ENCODE measurements at regions not wholly inside any gene's neighbourhood (a gene's known extent, or its start where the extent isn't known, plus 50 kb on each side); places are given as distances from the start of the nearest gene placed in this dataset.

DNA sequence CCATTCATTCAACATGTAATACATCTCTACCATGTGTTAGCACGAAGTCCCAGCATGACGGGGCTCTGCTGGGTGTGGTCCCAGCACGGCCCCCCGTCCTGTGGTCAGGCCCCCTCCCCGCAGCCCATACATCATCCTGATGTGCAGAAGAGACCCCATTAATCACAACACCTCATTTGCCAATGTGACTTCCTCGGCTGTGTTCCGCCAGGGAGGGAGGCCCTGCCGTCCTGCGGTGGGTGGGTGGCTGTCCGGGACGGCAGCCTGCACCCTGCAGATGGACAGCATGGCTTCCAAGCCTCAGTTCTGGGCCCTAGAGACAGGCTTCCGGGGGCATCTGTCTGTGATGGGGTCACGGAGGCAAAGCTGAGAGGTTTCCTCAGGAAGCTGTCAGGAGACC lies 254.0 kb downstream of the CYP26B1 start:
- Histone ChIP-seq H3F3A (ENCODE audit: insufficient read depth, low read depth) (no peaks in the 10 kb centered on the region), H3K27ac (no peak overlapping the region), H3K9me2 (ENCODE audit: insufficient read depth) (no peaks in the 10 kb centered on the region), H3K9me3 (ENCODE audit: insufficient read depth, low read depth) (no peaks in the 10 kb centered on the region), H3K4me3 (no peak overlapping the region), H3K27me3 (ENCODE audit: insufficient read depth, low read depth) (peaks cover 8% of the 10 kb centered on the region), H3K36me3 (ENCODE audit: low read depth) (no peaks in the 10 kb centered on the region), H4K20me1 (ENCODE audit: insufficient read depth) (no peaks in the 10 kb centered on the region), H2AFZ (no peak overlapping the region), H3K79me2 (ENCODE audit: low read depth) (no peaks in the 10 kb centered on the region), H3K4me1 (replicated peaks; ENCODE audit: insufficient read depth) (peaks cover 4% of the 10 kb centered on the region; the same call in 1 of the 2 replicates), H3K4me2 (no peak overlapping the region)
- no peak for DNase-seq
- no peak for TF ChIP-seq EZH2 (IDR thresholded peaks at IDR 0.05; ENCODE audit: low read depth)
- TF ChIP-seq, protein P1, sequence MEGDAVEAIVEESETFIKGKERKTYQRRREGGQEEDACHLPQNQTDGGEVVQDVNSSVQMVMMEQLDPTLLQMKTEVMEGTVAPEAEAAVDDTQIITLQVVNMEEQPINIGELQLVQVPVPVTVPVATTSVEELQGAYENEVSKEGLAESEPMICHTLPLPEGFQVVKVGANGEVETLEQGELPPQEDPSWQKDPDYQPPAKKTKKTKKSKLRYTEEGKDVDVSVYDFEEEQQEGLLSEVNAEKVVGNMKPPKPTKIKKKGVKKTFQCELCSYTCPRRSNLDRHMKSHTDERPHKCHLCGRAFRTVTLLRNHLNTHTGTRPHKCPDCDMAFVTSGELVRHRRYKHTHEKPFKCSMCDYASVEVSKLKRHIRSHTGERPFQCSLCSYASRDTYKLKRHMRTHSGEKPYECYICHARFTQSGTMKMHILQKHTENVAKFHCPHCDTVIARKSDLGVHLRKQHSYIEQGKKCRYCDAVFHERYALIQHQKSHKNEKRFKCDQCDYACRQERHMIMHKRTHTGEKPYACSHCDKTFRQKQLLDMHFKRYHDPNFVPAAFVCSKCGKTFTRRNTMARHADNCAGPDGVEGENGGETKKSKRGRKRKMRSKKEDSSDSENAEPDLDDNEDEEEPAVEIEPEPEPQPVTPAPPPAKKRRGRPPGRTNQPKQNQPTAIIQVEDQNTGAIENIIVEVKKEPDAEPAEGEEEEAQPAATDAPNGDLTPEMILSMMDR (conservative IDR thresholded peaks at IDR 0.05): no peak
- intact Hi-C loops (cut with micrococcal nuclease; ENCODE audit: unreplicated experiment): no loop called here
- ChIA-PET CTCF (no interaction called here), POLR2A (ENCODE audit: unreplicated experiment) (no interaction called here)
- BruUV-seq (replicated peaks): no TSS peak

DNA sequence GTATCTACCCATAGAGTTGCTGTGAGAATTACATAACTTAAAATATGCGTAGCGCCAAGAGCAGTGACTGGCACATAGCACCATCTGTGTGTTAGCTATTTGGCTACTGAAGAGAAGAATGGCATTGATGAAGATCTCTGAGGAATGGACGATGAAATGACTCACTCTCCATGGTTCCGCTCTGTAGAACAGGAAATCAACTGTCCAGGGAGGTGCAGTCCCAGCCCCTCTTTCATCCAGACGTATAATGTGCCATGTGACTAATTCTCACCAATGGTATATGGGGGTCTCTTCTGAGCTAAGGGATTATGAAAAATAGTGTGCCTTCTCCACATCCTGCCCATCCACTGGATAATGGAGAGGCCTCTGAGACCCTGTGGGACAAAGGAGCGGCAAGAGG lies 254.8 kb downstream of the CYP26B1 start:
- Histone ChIP-seq H3K4me3 (no peak overlapping the region), H3K27ac (no peak overlapping the region), H3K9me3 (ENCODE audit: insufficient read depth, low read depth) (no peaks in the 10 kb centered on the region), H3K36me3 (ENCODE audit: low read depth) (no peaks in the 10 kb centered on the region), H4K20me1 (ENCODE audit: insufficient read depth) (no peaks in the 10 kb centered on the region), H3K27me3 (ENCODE audit: insufficient read depth, low read depth) (peaks cover 4% of the 10 kb centered on the region; the same call in 1 of the 2 replicates), H3K4me1 (replicated peaks; ENCODE audit: insufficient read depth) (peaks cover 4% of the 10 kb centered on the region; the same call in 1 of the 2 replicates), H3F3A (ENCODE audit: insufficient read depth, low read depth) (no peaks in the 10 kb centered on the region), H3K79me2 (ENCODE audit: low read depth) (no peaks in the 10 kb centered on the region), H3K4me2 (no peak overlapping the region), H3K9me2 (ENCODE audit: insufficient read depth) (no peaks in the 10 kb centered on the region), H2AFZ (no peak overlapping the region)
- TF ChIP-seq, protein P1 (conservative IDR thresholded peaks at IDR 0.05): no peak
- TF ChIP-seq EZH2 (IDR thresholded peaks at IDR 0.05; ENCODE audit: low read depth): no peak
- POLR2A ChIA-PET (ENCODE audit: unreplicated experiment): interaction anchor here (0.5 kb wide), 1 partner anchor 155 kb away, joined by 4 read pairs; no protein-coding TSS in a partner anchor
- BruUV-seq (replicated peaks): no TSS peak
- no peak for DNase-seq
- intact Hi-C loops (cut with micrococcal nuclease; ENCODE audit: unreplicated experiment): no loop called here
- CTCF ChIA-PET: no interaction called here

DNA sequence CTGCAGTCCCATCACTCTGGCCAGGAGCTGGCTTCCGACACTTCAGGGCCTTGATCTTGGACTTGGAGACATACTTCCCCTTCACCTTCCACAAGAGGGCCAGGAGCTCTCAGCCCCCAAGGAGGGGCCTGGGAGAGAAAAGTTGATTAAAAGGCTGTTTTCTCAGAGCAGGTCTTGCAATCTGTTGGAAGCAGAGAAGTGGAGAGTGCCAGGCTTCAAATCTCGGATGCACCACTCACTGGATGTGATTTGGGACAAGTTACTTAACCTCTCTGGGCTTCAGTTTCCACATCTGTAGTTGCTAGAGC lies 255.3 kb downstream of the CYP26B1 start:
- intact Hi-C loops (cut with micrococcal nuclease; ENCODE audit: unreplicated experiment): no loop called here
- no peak for TF ChIP-seq EZH2 (IDR thresholded peaks at IDR 0.05; ENCODE audit: low read depth)
- Histone ChIP-seq H3K27me3 (ENCODE audit: insufficient read depth, low read depth) (peaks cover 4% of the 10 kb centered on the region; the same call in 1 of the 2 replicates), H3K4me2 (no peak overlapping the region), H3K9me3 (ENCODE audit: insufficient read depth, low read depth) (no peaks in the 10 kb centered on the region), H2AFZ (no peak overlapping the region), H3K4me1 (replicated peaks; ENCODE audit: insufficient read depth) (peaks cover 4% of the 10 kb centered on the region; the same call in 1 of the 2 replicates), H3K9me2 (ENCODE audit: insufficient read depth) (no peaks in the 10 kb centered on the region), H3K27ac (no peak overlapping the region), H3F3A (ENCODE audit: insufficient read depth, low read depth) (no peaks in the 10 kb centered on the region), H3K36me3 (ENCODE audit: low read depth) (no peaks in the 10 kb centered on the region), H3K4me3 (no peak overlapping the region), H3K79me2 (ENCODE audit: low read depth) (no peaks in the 10 kb centered on the region), H4K20me1 (ENCODE audit: insufficient read depth) (no peaks in the 10 kb centered on the region)
- BruUV-seq (replicated peaks): no TSS peak
- DNase-seq: no peak
- ChIA-PET CTCF (no interaction called here), POLR2A (ENCODE audit: unreplicated experiment) (interaction anchor here (0.5 kb wide), 1 partner anchor 155 kb away, joined by 4 read pairs; no protein-coding TSS in a partner anchor)

All from PC-9 (cell line).